ENCODE measurements at regions not wholly inside any gene's neighbourhood (a gene's known extent, or its start where the extent isn't known, plus 50 kb on each side); places are given as distances from the start of the nearest gene placed in this dataset.

GRCh38 chr2:94939349-94939748 lies 68.1 kb downstream of the TEKT4 start:
- DNase-seq, result no peak

- no peak for DNase-seq
Measured at GRCh38 chr2:94947097-94948016, 76.1 kb downstream of the TEKT4 start.

GRCh38 chr2:94955702-94956101 lies 69.8 kb upstream of the MAL start:
- DNase-seq, result no peak

GRCh38 chr2:94956797-94957391 lies 68.6 kb upstream of the MAL start:
- peak; percentile 37 for DNase-seq

GRCh38 chr2:94958245-94958644 lies 67.3 kb upstream of the MAL start:
- no peak for DNase-seq

- no peak for DNase-seq
Measured at GRCh38 chr2:94960266-94960665, 65.2 kb upstream of the MAL start.

- DNase-seq, result no peak
Measured at GRCh38 chr2:94960751-94961150, 64.8 kb upstream of the MAL start.

GRCh38 chr2:94964193-94964592 lies 61.3 kb upstream of the MAL start:
- DNase-seq, result no peak

GRCh38 chr2:94966689-94967088 lies 58.8 kb upstream of the MAL start:
- DNase-seq, result no peak

GRCh38 chr2:94970353-94970752 lies 55.2 kb upstream of the MAL start:
- no peak for DNase-seq
